GM12891 (cell line): ENCODE measurements at regions not wholly inside any gene's neighbourhood (a gene's known extent, or its start where the extent isn't known, plus 50 kb on each side); places are given as distances from the start of the nearest gene placed in this dataset.

ENCODE experiments used
- POLR2A ChIP-seq: IDR thresholded peaks from 2 replicates; pipeline ENCODE4 v1.6.1; 2011; ENCODE audit warnings: low read depth, low read length, control low read depth
- POLR2AphosphoS5 ChIP-seq: IDR thresholded peaks from 2 replicates; pipeline ENCODE4 v1.6.1; 2011; ENCODE audit warnings: low read depth, low read length, control low read depth

- TF ChIP-seq POLR2A (no peak), POLR2AphosphoS5 (no peak)
Observed at GRCh38 chr6:153503810-153504209, 372.7 kb upstream of the RGS17 start.
